HL-60 (cell line): ENCODE measurements at regions not wholly inside any gene's neighbourhood (a gene's known extent, or its start where the extent isn't known, plus 50 kb on each side); places are given as distances from the start of the nearest gene placed in this dataset.

Experiments used
- DNase-seq, 2 experiments: peaks; one replicate each; pipeline ENCODE4 v3.0.0-alpha.2; 2010 to 2020; ENCODE audit warnings: low read depth in 1 of 2, low spot score in 1 of 2
- H3K27ac ChIP-seq: fragments of 250-450 bp; sonication (Bioruptor Pico); replicated peaks from 2 replicates; pipeline ENCODE4 v1.5.1; 2020; ENCODE audit warnings: mild to moderate bottlenecking, moderate library complexity
- H3K27me3 ChIP-seq: fragments of 250-450 bp; sonication (Bioruptor Pico); 2 replicates; pipeline ENCODE4 v1.5.1; 2021; ENCODE audit warnings: mild to moderate bottlenecking, moderate library complexity; ENCODE audit not compliant: insufficient read depth, poor library complexity, severe bottlenecking
- H3K4me3 ChIP-seq: replicated peaks from 2 replicates; pipeline ENCODE4 v1.5.1; 2011; ENCODE audit warnings: mild to moderate bottlenecking, control low read depth, low read length; ENCODE audit not compliant: insufficient read depth
- GABPA ChIP-seq: IDR thresholded peaks from 2 replicates; pipeline ENCODE4 v1.6.1; 2012; ENCODE audit warnings: low read depth
- POLR2AphosphoS5 ChIP-seq: IDR thresholded peaks from 2 replicates; pipeline ENCODE4 v1.6.1; 2012; ENCODE audit warnings: low read depth
- SPI1 ChIP-seq: IDR thresholded peaks from 2 replicates; pipeline ENCODE4 v1.6.1; 2012; ENCODE audit warnings: low read depth, mild to moderate bottlenecking, borderline replicate concordance
- TF ChIP-seq, protein P1 (sequence below): IDR thresholded peaks from 2 replicates; pipeline ENCODE4 v1.6.1; 2012; ENCODE audit warnings: low read depth; ENCODE audit not compliant: insufficient replicate concordance
- TF ChIP-seq, protein P2 (sequence below): IDR thresholded peaks from one replicate; pipeline ENCODE4 v1.5.1; 2011; ENCODE audit warnings: low read length, control low read depth, inconsistent platforms; ENCODE audit not compliant: insufficient read depth

DNA sequence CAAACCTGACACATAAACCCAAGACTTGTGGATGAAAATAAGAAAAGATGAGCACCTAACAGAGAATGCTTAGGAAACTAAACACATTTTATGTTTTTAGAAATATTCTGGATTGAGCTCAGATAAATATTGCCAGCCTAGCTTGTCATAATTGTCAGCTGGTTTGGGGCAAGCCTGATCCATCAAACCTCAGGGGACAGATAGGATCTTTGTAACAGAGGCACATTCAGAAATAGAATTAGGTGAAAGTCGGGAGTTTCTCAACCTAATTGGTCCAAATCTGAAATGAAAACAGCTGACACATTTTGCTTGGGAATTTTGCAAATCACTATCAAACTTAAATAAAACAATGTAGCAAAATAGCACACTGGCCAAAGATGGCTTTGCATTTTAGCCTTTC is 503.7 kb downstream of the ANXA1 start:
- Histone ChIP-seq H3K27ac (no peak overlapping the region), H3K4me3 (no peak overlapping the region), H3K27me3 (no peaks in the 10 kb centered on the region)
- TF ChIP-seq, protein P1, sequence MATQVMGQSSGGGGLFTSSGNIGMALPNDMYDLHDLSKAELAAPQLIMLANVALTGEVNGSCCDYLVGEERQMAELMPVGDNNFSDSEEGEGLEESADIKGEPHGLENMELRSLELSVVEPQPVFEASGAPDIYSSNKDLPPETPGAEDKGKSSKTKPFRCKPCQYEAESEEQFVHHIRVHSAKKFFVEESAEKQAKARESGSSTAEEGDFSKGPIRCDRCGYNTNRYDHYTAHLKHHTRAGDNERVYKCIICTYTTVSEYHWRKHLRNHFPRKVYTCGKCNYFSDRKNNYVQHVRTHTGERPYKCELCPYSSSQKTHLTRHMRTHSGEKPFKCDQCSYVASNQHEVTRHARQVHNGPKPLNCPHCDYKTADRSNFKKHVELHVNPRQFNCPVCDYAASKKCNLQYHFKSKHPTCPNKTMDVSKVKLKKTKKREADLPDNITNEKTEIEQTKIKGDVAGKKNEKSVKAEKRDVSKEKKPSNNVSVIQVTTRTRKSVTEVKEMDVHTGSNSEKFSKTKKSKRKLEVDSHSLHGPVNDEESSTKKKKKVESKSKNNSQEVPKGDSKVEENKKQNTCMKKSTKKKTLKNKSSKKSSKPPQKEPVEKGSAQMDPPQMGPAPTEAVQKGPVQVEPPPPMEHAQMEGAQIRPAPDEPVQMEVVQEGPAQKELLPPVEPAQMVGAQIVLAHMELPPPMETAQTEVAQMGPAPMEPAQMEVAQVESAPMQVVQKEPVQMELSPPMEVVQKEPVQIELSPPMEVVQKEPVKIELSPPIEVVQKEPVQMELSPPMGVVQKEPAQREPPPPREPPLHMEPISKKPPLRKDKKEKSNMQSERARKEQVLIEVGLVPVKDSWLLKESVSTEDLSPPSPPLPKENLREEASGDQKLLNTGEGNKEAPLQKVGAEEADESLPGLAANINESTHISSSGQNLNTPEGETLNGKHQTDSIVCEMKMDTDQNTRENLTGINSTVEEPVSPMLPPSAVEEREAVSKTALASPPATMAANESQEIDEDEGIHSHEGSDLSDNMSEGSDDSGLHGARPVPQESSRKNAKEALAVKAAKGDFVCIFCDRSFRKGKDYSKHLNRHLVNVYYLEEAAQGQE = no peak
- TF ChIP-seq POLR2AphosphoS5 = no peak
- TF ChIP-seq GABPA = no peak
- no peak for TF ChIP-seq SPI1
- TF ChIP-seq, protein P2, sequence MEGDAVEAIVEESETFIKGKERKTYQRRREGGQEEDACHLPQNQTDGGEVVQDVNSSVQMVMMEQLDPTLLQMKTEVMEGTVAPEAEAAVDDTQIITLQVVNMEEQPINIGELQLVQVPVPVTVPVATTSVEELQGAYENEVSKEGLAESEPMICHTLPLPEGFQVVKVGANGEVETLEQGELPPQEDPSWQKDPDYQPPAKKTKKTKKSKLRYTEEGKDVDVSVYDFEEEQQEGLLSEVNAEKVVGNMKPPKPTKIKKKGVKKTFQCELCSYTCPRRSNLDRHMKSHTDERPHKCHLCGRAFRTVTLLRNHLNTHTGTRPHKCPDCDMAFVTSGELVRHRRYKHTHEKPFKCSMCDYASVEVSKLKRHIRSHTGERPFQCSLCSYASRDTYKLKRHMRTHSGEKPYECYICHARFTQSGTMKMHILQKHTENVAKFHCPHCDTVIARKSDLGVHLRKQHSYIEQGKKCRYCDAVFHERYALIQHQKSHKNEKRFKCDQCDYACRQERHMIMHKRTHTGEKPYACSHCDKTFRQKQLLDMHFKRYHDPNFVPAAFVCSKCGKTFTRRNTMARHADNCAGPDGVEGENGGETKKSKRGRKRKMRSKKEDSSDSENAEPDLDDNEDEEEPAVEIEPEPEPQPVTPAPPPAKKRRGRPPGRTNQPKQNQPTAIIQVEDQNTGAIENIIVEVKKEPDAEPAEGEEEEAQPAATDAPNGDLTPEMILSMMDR = no peak
- DNase-seq = no peak

DNA sequence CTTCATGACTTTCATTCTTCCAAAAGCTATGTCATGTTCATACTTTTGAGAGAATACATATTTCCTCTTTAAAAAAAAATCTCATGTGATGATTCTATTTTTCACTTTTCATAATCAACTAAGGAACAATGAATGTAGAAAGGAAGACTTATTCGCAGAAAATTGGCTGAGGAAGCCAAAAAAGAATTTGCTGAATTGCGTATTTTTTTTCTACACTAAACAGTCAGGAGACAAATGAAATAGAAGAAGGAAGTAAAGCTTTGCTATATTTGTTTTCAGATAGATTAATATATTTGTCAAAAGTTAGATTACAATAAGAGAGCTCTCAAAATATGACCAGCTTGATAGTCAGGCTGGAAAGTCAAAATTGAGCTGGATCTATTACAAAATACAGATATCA is 504.2 kb downstream of the ANXA1 start:
- no peak for TF ChIP-seq POLR2AphosphoS5
- no peak for TF ChIP-seq GABPA
- TF ChIP-seq, protein P1 = no peak
- DNase-seq = no peak
- Histone ChIP-seq H3K27ac (no peak overlapping the region), H3K4me3 (no peak overlapping the region), H3K27me3 (no peaks in the 10 kb centered on the region)

DNA sequence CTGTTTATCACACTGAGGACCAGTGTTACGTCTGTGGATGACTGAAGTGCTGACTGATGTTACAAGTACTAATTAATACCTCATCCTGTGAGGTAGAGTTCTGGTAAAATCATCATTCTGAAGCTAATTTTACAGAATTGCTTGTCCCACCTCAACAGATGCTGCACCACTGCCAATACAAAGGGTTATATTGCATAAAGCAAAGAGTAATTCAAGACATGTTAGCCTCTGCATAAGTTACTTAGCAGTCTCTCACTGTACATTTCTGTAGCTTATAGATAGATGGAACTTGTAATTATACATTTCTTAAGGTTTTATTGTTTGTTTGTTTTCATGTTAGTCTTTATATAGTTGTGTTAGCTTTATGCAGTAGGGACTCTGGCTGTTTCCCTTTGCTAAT is 513.6 kb downstream of the ANXA1 start:
- H3K27ac ChIP-seq = no peak overlapping the region
- no peak for DNase-seq
- H3K27me3 ChIP-seq = no peaks in the 10 kb centered on the region
- TF ChIP-seq SPI1 = no peak
- TF ChIP-seq, protein P1 = no peak
- H3K4me3 ChIP-seq = no peak overlapping the region

DNA sequence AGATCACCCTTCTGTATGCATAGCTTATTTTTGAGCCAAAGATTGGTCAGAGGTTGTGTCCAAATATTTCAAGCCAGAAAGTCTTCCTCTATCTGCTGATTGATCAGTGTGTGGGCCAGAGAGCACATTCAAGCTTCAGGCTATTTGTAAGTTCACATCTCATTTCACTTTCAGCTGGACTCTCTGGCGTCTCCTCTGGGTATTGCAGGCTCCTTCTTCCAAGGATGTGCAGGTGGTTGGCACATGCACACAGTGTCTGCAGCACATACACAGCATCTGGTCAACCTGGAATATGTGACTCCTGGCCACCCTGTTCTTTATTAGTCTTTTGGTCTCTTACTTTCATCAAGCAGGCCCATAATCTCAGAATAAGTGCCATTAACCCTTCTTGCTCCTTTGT is 516.1 kb downstream of the ANXA1 start:
- TF ChIP-seq, protein P1 = no peak
- TF ChIP-seq POLR2AphosphoS5 = no peak
- TF ChIP-seq, protein P2 = no peak
- TF ChIP-seq SPI1 = no peak
- TF ChIP-seq GABPA = no peak
- DNase-seq = no peak
- no peak overlapping the region for H3K4me3 ChIP-seq
- H3K27me3 ChIP-seq = no peaks in the 10 kb centered on the region
- H3K27ac ChIP-seq = no peak overlapping the region
